WI38 (cell line): ENCODE measurements at regions not wholly inside any gene's neighbourhood (a gene's known extent, or its start where the extent isn't known, plus 50 kb on each side); places are given as distances from the start of the nearest gene placed in this dataset.

Source experiments
- H3K4me3 ChIP-seq: 2 replicates; pipeline ENCODE4 v1.5.1; 2011; ENCODE audit warnings: low read depth, mild to moderate bottlenecking, control low read depth, low read length
- CTCF ChIP-seq: IDR thresholded peaks from 2 replicates; pipeline ENCODE4 v1.5.1; 2012; ENCODE audit warnings: low read depth, mild to moderate bottlenecking, control low read depth, low read length

GRCh38 chr3:102301155-102301880 lies 133.5 kb upstream of the ZPLD1 start:
- no peak for TF ChIP-seq CTCF

GRCh38 chr3:102302020-102302419 lies 132.8 kb upstream of the ZPLD1 start:
- TF ChIP-seq CTCF, result no peak
- H3K4me3 ChIP-seq, result no peak overlapping the region

More at GRCh38 chr3:102301155-102301880, 133.5 kb upstream of the ZPLD1 start:
- no peak overlapping the region for H3K4me3 ChIP-seq

GRCh38 chr3:102304550-102304949 lies 130.3 kb upstream of the ZPLD1 start:
- TF ChIP-seq CTCF, result no peak
- H3K4me3 ChIP-seq, result no peak overlapping the region

GRCh38 chr3:102307442-102307841 lies 127.4 kb upstream of the ZPLD1 start:
- H3K4me3 ChIP-seq, result no peak overlapping the region
- TF ChIP-seq CTCF, result no peak

- H3K4me3 ChIP-seq, result no peak overlapping the region
- no peak for TF ChIP-seq CTCF
These were observed 105.7 kb upstream of the ZPLD1 start for GRCh38 chr3:102329066-102329465.

GRCh38 chr3:102329561-102329960 lies 105.3 kb upstream of the ZPLD1 start:
- no peak overlapping the region for H3K4me3 ChIP-seq
- TF ChIP-seq CTCF, result no peak

- H3K4me3 ChIP-seq, result no peak overlapping the region
- TF ChIP-seq CTCF, result no peak
These were observed 102.6 kb upstream of the ZPLD1 start for GRCh38 chr3:102332205-102332604.
